ENCODE measurements at regions not wholly inside any gene's neighbourhood (a gene's known extent, or its start where the extent isn't known, plus 50 kb on each side); places are given as distances from the start of the nearest gene placed in this dataset.
A peak's percentile ranks its signal among the peaks of the same experiment; 100 is the strongest.

DNA sequence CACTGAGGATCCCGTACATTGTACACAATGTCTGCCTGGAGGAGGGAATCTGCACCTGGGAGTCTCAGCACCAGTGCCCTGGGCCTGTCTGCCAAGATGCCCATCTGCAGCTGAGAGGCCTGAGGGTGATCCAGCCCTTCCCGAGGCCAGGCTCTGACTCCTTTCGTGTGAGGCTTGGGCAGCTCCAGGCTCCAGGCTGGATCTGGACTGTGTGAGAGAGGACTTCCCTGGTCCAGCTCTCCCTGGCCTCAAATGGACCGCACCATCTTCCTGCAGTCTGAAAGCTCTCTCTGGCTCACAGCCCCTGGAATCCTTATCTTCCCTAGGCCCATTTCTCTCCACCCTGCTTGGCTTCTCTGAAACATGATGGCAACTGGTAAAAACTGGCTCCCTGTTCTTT lies 324.6 kb downstream of the DYSF start:
- DNase-seq (no peak), ATAC-seq (no peak)
- H3K27me3 Mint-ChIP-seq, result peaks cover 17% of the 10 kb centered on the region
- no peak overlapping the region for H3K4me3 Mint-ChIP-seq
- no peaks in the 10 kb centered on the region for H3K4me1 Mint-ChIP-seq
- H3K27ac Mint-ChIP-seq, result no peak overlapping the region
- no peaks in the 10 kb centered on the region for H3K9me3 Mint-ChIP-seq

DNA sequence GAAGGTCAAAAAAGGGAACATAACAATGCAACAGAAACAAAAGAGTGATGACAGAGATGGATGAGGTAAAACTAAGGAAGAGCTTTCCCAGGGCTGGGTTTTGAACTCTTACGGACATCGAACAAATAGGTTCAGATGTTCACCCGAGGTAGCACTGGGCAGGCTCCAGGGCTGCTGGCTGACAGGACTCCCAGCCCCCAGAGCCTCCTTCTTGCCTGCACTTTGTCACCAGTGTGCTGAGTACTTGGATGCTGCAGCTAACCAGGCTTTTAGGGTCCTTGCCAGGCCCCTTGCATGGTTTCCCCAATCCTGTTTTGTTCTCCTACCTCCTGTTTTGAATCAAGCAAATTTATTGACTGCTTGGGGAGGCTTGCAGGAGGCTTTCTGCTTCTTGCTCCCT lies 322.9 kb downstream of the DYSF start:
- H3K27ac Mint-ChIP-seq, result no peak overlapping the region
- ATAC-seq (no peak), DNase-seq (no peak)
- peaks cover 15% of the 10 kb centered on the region for H3K27me3 Mint-ChIP-seq
- H3K9me3 Mint-ChIP-seq, result peaks cover 0 to 2% of the 10 kb centered on the region in 2 donors
- no peak overlapping the region for H3K4me3 Mint-ChIP-seq
- no peaks in the 10 kb centered on the region for H3K4me1 Mint-ChIP-seq

DNA sequence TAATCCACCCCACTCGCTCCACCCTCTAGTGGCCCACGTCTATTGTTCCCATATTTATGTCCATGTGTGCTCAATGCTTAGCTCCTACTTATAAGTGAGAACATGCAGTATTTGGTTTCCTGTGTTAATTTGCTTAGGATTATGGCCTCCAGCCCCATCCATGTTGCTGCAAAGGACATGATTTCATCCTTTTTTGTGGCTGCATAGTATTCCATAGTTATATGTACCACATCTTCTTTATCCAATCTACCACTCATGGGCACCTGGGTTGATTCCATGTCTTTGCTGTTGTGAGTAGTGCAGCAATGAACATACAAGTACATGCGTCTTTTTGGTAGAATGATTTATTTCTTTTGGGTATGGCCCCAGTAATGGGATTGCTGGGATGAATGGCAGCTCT lies 319.9 kb downstream of the DYSF start:
- H3K4me3 Mint-ChIP-seq, result no peak overlapping the region
- H3K27ac Mint-ChIP-seq, result no peak overlapping the region
- H3K4me1 Mint-ChIP-seq, result no peaks in the 10 kb centered on the region
- peaks cover 8% of the 10 kb centered on the region for H3K27me3 Mint-ChIP-seq
- peaks cover 0 to 7% of the 10 kb centered on the region in 2 donors for H3K9me3 Mint-ChIP-seq
- DNase-seq (no peak), ATAC-seq (no peak)

DNA sequence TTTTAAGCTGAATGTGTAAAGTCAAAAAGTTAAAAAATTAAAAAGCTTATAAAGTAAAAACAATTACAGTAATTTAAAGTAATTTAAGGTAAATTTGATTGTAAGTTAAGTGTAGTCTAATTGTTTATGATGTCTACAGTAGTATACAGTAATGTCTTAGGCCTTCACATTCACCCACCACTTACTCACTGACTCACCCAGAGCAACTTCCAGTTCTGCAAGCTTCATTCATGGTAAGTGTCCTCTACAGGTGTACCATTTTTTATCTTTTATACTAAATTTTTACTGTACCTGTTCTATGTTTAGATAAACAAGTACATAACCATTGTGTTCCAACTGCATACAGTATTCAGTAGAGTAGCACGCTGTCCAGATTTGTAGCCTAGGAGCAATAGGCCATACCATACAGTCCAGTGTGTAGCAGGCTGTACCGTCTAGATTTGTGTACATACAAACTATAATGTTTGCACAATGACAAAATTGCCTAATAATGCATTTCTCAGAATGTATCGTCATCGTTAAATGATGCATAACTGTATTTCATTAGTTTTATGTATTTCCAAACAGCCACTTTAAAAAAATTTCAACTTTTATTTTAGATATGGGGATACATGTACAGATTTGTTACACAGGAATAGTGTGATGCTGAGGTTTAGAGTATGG lies 319.3 kb downstream of the DYSF start:
- Mint-ChIP-seq H3K4me3 (no peak overlapping the region), H3K27ac (no peak overlapping the region), H3K9me3 (peaks cover 0 to 7% of the 10 kb centered on the region in 2 donors), H3K4me1 (no peaks in the 10 kb centered on the region), H3K27me3 (peaks cover 8% of the 10 kb centered on the region)
- no peak for ATAC-seq
- no peak for DNase-seq

DNA sequence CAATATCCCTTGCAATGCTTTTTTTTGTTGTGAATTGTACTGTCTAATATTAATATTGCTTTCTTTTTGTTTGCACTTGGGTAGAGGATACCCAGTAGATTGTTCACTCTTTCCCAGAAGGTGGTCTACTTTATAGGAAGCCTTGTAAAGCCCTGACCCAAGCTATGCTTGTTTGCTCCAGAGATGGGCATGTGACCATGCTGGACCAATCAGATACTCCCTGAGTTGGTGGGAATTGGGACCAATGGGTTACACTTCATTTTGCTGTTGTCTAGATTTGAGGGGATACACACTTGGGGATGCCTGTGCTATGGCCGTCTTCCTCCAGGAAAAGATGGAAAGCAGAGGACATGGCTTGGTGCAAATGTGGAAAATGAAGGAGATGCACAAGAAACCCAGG lies 314.3 kb downstream of the DYSF start:
- no peak overlapping the region for H3K4me3 Mint-ChIP-seq
- H3K4me1 Mint-ChIP-seq, result no peaks in the 10 kb centered on the region
- H3K9me3 Mint-ChIP-seq, result peaks cover 0 to 7% of the 10 kb centered on the region in 2 donors
- H3K27ac Mint-ChIP-seq, result no peak overlapping the region
- H3K27me3 Mint-ChIP-seq, result peaks cover 12% of the 10 kb centered on the region
- no peak for DNase-seq
- no peak for ATAC-seq

DNA sequence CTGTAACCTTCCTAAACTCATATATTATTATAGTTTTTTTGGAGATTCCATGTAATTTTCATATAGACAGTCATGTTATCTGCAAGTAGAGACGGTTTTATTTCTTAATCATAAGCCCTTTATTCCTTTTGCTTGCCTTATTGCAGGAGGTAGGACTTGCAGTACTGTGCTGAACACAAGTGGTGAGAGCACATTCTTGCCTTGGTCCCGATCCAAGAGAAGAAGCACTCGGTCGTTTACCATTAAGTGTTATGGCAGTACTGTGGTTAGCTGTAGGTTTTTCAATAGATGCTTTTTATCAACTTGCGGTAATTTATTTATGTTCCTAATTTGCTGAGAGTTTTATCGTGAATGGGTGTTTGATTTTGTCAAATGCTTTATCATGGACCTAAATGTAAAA lies 305.7 kb downstream of the DYSF start:
- Mint-ChIP-seq H3K4me1 (no peaks in the 10 kb centered on the region), H3K4me3 (no peak overlapping the region), H3K27ac (no peak overlapping the region), H3K9me3 (no peaks in the 10 kb centered on the region), H3K27me3 (peaks cover 17% of the 10 kb centered on the region)
- ATAC-seq, result no peak
- DNase-seq, result no peak

DNA sequence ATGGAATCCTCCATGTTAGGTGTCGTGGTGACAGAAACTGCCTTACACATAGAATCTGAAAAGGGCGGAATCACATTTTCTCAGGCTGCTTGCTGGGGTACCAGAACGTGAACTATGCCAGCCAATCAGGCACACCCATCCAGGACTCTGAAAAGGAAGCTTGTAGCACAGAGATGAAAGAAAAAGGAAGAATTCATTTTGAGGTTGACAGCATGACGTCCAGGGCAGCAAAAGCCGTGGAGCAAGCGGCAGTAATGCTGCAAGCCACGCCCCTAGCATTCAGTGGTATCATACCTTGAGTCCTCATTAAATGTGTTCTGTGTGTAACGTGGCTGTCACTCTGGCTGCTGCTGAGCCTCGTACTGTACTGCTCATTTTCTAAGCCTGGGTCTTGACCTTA lies 304.0 kb downstream of the DYSF start:
- Mint-ChIP-seq H3K27ac (no peak overlapping the region), H3K9me3 (peaks cover under 1 to 3% of the 10 kb centered on the region in 2 donors), H3K4me1 (no peaks in the 10 kb centered on the region), H3K4me3 (no peak overlapping the region), H3K27me3 (peaks cover 20% of the 10 kb centered on the region)
- ATAC-seq, result no peak
- no peak for DNase-seq

DNA sequence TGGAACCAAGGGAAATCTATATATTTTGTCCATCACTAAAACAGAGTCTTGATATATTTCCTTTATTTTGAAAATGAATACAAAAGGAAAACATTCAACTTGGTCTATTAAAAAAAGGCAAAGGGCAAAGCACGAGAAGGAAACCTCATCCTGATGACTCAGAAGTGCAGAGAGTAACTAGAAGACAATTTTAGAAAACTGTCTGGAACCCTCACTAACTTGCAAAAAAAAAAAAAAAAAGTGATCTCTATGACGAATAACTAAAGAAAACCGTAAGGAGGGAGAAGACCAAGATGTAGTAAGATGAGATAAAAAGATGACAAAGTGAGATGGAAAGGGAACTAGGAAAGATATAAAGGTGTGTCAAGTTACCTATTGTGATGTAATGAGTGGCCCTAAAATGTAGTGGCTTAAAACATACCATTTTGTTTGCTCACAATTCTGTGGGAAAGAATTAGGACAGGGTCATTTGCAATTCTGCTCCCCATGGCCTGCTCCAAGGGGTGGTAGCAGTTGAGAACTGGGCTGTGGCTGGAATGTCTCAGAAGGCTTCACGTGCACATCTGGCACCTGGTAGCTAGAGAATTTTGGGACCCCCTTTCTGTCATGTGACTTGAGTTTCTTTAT lies 303.0 kb downstream of the DYSF start:
- ATAC-seq, result no peak
- no peak overlapping the region for H3K27ac Mint-ChIP-seq
- peaks cover 28% of the 10 kb centered on the region for H3K27me3 Mint-ChIP-seq
- no peaks in the 10 kb centered on the region for H3K4me1 Mint-ChIP-seq
- peaks cover 8% of the 10 kb centered on the region in 2 donors for H3K9me3 Mint-ChIP-seq
- H3K4me3 Mint-ChIP-seq, result no peak overlapping the region
- DNase-seq, result no peak

DNA sequence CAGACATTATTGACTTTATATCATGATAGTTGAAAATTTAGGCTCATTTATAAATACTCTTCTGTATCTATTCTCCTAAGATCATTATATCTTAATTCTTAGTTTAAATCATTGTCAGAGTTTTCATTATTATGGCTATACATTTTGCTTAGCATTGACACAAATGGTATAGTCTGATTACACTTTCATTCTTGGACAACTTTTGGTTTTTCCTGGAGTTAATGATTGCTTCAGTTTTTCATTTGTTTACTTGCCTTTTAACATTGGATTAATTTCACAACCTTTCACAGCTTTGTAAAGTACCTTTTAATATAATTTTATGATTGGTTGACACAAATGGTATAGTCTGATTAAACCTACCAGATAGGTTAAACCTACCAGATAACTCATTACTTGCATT lies 298.2 kb downstream of the DYSF start:
- DNase-seq, result no peak
- H3K4me1 Mint-ChIP-seq, result no peaks in the 10 kb centered on the region

DNA sequence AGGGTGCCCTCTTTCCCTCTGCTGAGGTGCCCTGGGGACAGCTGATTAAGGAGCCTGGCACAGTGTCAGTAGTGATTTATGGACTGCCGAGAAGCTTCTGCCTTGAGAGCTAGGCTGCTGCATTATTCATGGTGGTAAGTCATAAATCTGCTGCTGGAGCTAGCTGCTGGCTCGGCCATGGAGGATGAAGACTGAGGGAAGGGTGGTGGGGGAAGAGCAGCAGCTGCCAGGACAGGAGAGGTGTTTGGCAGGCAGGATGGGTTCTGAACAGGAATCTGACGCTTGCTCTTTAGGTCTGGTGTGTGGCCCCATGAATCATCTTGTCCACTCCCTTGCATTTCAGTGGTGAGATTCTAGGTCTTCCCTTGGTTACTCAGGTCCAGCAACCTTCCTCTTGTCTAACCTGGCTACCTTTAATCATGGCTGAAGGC lies 296.3 kb downstream of the DYSF start:
- Mint-ChIP-seq H3K4me3 (no peak overlapping the region), H3K27ac (no peak overlapping the region), H3K27me3 (peaks cover 27% of the 10 kb centered on the region), H3K9me3 (peaks cover 8% of the 10 kb centered on the region in 2 donors), H3K4me1 (peaks cover under 1% of the 10 kb centered on the region)
- ATAC-seq (no peak), DNase-seq (no peak)

More for the DNA sequence above, 298.2 kb downstream of the DYSF start:
- no peak overlapping the region for H3K4me3 Mint-ChIP-seq
- H3K9me3 Mint-ChIP-seq, result peaks cover 8% of the 10 kb centered on the region in 2 donors
- no peak for ATAC-seq
- no peak overlapping the region for H3K27ac Mint-ChIP-seq
- H3K27me3 Mint-ChIP-seq, result peaks cover 28% of the 10 kb centered on the region

DNA sequence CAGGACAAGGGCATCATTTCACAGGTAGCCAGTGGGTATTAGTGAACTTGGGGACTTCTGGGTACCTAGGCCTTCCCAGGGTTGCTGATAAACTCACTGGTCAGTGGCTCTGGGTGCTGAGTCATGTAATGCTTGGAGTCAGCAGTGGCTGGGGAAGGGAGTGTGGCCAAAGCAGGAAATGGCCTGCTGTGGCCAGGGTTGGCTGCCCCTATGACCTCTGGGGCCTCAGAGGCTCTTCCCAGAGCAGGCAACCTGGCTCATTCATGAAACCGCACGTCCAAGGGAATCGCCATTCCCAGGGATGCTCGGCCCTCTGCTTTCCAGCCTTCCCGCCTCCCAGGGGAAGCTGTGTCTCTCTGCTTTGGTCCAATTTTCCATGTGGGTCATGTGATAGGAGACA lies 294.9 kb downstream of the DYSF start:
- Mint-ChIP-seq H3K4me1 (peaks cover 15% of the 10 kb centered on the region), H3K9me3 (peaks cover 8 to 15% of the 10 kb centered on the region in 2 donors), H3K4me3 (no peak overlapping the region), H3K27ac (no peak overlapping the region), H3K27me3 (peaks cover 38% of the 10 kb centered on the region)
- no peak for DNase-seq
- ATAC-seq, result no peak

DNA sequence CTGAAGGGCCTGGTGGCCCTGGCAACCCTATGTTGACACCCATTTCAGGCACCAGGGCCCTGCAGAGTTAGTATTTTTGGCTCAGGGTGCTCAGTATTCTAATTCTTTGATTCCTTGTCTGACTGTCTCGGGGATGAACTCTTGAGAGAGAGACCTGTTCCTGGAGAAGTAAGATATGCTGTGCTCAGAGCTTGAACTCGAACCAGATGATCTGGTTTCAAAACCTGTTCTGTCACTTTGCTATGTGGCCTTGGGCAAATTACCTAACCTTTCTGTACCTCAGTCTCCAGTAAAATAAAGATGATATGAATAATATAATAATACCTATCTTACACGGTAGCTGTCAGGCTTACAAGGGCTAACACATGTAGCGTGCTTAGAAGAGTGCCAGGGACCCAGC lies 294.2 kb downstream of the DYSF start:
- Mint-ChIP-seq H3K9me3 (peaks cover 8 to 15% of the 10 kb centered on the region in 2 donors), H3K4me3 (no peak overlapping the region), H3K27me3 (peaks cover 37% of the 10 kb centered on the region), H3K27ac (no peak overlapping the region), H3K4me1 (peaks cover 17% of the 10 kb centered on the region)
- ATAC-seq (no peak), DNase-seq (no peak)

DNA sequence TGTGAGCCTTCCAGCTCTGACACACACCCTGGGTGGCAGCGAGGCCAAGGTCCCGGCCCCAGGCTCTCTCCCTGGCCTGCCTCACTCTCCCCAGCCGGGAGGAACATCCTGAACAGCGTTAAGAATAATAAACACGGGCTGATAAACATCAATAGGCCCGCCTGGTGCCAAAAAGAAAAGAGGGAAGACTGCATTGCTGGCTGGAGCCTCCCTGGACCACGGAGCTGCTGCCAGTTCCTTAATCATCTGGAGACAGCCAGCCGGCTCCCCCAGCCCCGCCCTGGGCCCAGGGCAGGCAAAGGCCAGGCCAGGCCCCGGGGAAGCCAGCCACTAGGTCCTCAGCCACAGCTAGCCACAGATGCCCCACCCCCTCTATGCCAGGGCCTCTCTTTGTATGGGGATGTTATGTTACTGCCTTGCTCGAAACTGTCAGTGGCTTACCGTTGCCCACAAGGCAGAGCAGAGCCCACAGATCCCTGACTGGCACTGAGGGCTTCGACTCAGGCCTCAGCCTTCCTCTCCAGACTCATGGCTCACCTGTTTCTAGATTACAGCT lies 293.7 kb downstream of the DYSF start:
- Mint-ChIP-seq H3K4me3 (no peak overlapping the region), H3K27ac (no peak overlapping the region), H3K4me1 (peaks cover 17% of the 10 kb centered on the region), H3K27me3 (peaks cover 31% of the 10 kb centered on the region), H3K9me3 (peaks cover 3 to 12% of the 10 kb centered on the region in 2 donors)
- no peak for DNase-seq
- no peak for ATAC-seq

DNA sequence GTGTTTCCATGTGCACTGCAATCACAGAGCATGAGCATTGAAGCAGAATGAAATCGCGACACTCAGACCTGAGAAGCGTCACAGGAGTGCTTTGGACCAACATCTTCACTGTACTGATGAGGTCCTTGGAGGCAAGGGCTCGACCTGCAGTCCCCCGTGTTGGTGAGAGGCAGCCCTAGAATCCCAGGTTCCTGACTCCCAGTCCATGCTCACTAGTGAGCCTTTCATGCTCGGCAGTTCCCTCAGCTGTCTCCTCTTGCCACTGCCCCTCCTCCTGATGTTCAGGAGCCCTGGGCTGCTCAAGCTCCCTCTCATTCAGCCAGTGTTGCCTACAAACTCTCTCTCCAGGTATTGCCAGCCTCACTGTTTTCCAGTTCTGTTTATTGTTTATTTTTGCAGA lies 291.4 kb downstream of the DYSF start:
- DNase-seq, result no peak
- Mint-ChIP-seq H3K9me3 (peaks cover 6 to 16% of the 10 kb centered on the region in 2 donors), H3K4me1 (peaks cover 17% of the 10 kb centered on the region), H3K27me3 (peaks cover 33% of the 10 kb centered on the region), H3K27ac (no peak overlapping the region), H3K4me3 (no peak overlapping the region)
- ATAC-seq, result peak; percentile 7

DNA sequence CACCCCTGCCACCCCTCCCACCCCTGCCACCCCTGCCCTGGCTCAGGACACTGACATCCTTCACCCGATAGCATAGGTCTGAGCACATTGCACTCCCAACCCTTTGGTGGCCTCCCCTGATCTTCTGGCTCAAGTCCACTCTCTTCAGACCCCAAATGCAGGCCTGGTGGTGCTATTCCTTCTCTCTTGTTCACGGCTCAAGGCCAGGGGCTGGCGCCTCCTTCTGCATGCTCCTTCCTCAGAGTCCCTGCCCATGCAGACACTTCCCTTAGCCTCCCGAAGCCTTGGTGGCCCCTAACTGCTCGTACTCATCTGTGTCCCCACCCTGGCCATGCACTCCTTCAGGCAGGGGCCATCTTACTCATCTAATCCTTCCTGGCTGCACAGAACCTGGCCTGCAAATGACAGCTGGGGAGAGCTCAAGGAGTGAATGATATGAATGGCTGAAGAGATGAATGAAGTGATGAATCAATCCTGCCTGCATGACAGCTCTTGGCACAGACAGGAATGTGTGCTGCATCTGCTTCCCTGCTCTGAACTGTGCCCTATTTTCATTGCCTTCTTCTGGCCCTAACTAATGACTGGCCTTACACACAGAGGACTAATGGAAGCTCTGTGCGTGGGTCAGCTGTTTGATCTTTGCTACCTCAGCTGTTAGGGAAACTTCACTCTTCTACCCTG lies 290.8 kb downstream of the DYSF start:
- H3K9me3 Mint-ChIP-seq, result peaks cover 6 to 18% of the 10 kb centered on the region in 2 donors
- H3K4me3 Mint-ChIP-seq, result no peak overlapping the region
- DNase-seq, result no peak
- peaks cover 17% of the 10 kb centered on the region for H3K4me1 Mint-ChIP-seq
- H3K27ac Mint-ChIP-seq, result no peak overlapping the region
- H3K27me3 Mint-ChIP-seq, result peaks cover 30% of the 10 kb centered on the region
- peak; percentile 31 for ATAC-seq
